ENCODE measurements at regions not wholly inside any gene's neighbourhood (a gene's known extent, or its start where the extent isn't known, plus 50 kb on each side); places are given as distances from the start of the nearest gene placed in this dataset.

- TF ChIP-seq, protein P1, sequence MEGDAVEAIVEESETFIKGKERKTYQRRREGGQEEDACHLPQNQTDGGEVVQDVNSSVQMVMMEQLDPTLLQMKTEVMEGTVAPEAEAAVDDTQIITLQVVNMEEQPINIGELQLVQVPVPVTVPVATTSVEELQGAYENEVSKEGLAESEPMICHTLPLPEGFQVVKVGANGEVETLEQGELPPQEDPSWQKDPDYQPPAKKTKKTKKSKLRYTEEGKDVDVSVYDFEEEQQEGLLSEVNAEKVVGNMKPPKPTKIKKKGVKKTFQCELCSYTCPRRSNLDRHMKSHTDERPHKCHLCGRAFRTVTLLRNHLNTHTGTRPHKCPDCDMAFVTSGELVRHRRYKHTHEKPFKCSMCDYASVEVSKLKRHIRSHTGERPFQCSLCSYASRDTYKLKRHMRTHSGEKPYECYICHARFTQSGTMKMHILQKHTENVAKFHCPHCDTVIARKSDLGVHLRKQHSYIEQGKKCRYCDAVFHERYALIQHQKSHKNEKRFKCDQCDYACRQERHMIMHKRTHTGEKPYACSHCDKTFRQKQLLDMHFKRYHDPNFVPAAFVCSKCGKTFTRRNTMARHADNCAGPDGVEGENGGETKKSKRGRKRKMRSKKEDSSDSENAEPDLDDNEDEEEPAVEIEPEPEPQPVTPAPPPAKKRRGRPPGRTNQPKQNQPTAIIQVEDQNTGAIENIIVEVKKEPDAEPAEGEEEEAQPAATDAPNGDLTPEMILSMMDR (IDR thresholded peaks at IDR 0.05), result no peak
- no peaks in the 10 kb centered on the region for H3K27me3 ChIP-seq (ENCODE audit: control insufficient read depth, insufficient read depth, low read length)
- ATAC-seq (no peak), DNase-seq (no peak)
- H3K4me1 Mint-ChIP-seq, result no peaks in the 10 kb centered on the region
- no peak overlapping the region for H3K27ac Mint-ChIP-seq
- no peaks in the 10 kb centered on the region for H3K9me3 Mint-ChIP-seq
- 94% methylated on average over 10 of the region's 10 CpGs for WGBS (ENCODE audit: insufficient coverage)
- no peaks in the 10 kb centered on the region for H3K36me3 Mint-ChIP-seq
- no peaks in the 10 kb centered on the region for H3K9me3 ChIP-seq (ENCODE audit: control insufficient read depth, insufficient read depth, low read length)
- no peak overlapping the region for H3K4me3 Mint-ChIP-seq
- H3K27me3 Mint-ChIP-seq (ENCODE audit: low read depth in 2 of 2), result peaks cover 6% of the 10 kb centered on the region in 2 donors
- H3K4me3 ChIP-seq (ENCODE audit: low read length), result no peak overlapping the region
- intact Hi-C loops (cut with micrococcal nuclease), result no loop called here
- no peak overlapping the region for H3K27ac ChIP-seq (ENCODE audit: low read length)
- no peaks in the 10 kb centered on the region for H3K36me3 ChIP-seq (ENCODE audit: control insufficient read depth, insufficient read depth, low read length)
- H3K4me1 ChIP-seq (ENCODE audit: control insufficient read depth, insufficient read depth, low read length), result no peaks in the 10 kb centered on the region
Measured at GRCh38 chr10:44180321-44181168, 204.4 kb downstream of the CXCL12 start.

GRCh38 chr10:44178856-44179255 is 206.0 kb downstream of the CXCL12 start:
- ATAC-seq (no peak), DNase-seq (no peak)
- TF ChIP-seq, protein P1 (IDR thresholded peaks at IDR 0.05), result no peak
- H3K27me3 Mint-ChIP-seq (ENCODE audit: low read depth in 2 of 2), result peaks cover 0 to 6% of the 10 kb centered on the region in 2 donors
- Histone ChIP-seq H3K4me1 (ENCODE audit: control insufficient read depth, insufficient read depth, low read length) (no peaks in the 10 kb centered on the region), H3K27ac (ENCODE audit: low read length) (no peak overlapping the region), H3K4me3 (ENCODE audit: low read length) (no peak overlapping the region), H3K36me3 (ENCODE audit: control insufficient read depth, insufficient read depth, low read length) (no peaks in the 10 kb centered on the region), H3K27me3 (ENCODE audit: control insufficient read depth, insufficient read depth, low read length) (no peaks in the 10 kb centered on the region), H3K9me3 (ENCODE audit: control insufficient read depth, insufficient read depth, low read length) (no peaks in the 10 kb centered on the region)
- no peaks in the 10 kb centered on the region for H3K9me3 Mint-ChIP-seq
- H3K36me3 Mint-ChIP-seq, result no peaks in the 10 kb centered on the region
- H3K27ac Mint-ChIP-seq, result no peak overlapping the region
- H3K4me3 Mint-ChIP-seq, result no peak overlapping the region
- no CpG with 5 or more reads among the region's 3 CpGs for WGBS (ENCODE audit: insufficient coverage)
- intact Hi-C loops (cut with micrococcal nuclease), result no loop called here
- H3K4me1 Mint-ChIP-seq, result no peaks in the 10 kb centered on the region

DNA sequence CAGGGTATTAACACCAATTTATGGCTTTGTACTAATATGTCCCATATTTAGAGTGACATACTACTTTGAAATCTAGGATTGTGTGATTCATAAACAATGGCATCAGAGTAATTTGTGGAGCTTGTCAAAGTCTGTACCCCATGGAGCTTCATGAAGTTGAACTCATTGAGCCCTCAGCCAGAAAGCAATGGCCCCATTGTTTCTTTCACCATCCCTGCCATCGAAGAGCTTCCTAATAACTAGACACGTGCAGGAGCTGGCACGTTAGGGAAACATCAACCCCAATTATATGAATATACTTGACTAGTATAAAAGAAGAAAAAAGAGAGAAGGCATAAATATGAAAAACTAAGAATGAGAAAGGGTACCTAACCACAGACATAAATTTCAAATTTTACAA is 206.6 kb downstream of the CXCL12 start:
- DNase-seq (no peak), ATAC-seq (no peak)
- no CpG with 5 or more reads among the region's 3 CpGs for WGBS (ENCODE audit: insufficient coverage)
- H3K4me3 Mint-ChIP-seq, result no peak overlapping the region
- no peak overlapping the region for H3K27ac ChIP-seq (ENCODE audit: low read length)
- intact Hi-C loops (cut with micrococcal nuclease), result no loop called here
- no peaks in the 10 kb centered on the region for H3K9me3 Mint-ChIP-seq
- no peaks in the 10 kb centered on the region for H3K4me1 Mint-ChIP-seq
- H3K9me3 ChIP-seq (ENCODE audit: control insufficient read depth, insufficient read depth, low read length), result no peaks in the 10 kb centered on the region
- H3K4me3 ChIP-seq (ENCODE audit: low read length), result no peak overlapping the region
- no peaks in the 10 kb centered on the region for H3K36me3 ChIP-seq (ENCODE audit: control insufficient read depth, insufficient read depth, low read length)
- no peak overlapping the region for H3K27ac Mint-ChIP-seq
- no peaks in the 10 kb centered on the region for H3K4me1 ChIP-seq (ENCODE audit: control insufficient read depth, insufficient read depth, low read length)
- peaks cover 0 to 12% of the 10 kb centered on the region in 2 donors for H3K27me3 Mint-ChIP-seq (ENCODE audit: low read depth in 2 of 2)
- no peaks in the 10 kb centered on the region for H3K36me3 Mint-ChIP-seq
- no peaks in the 10 kb centered on the region for H3K27me3 ChIP-seq (ENCODE audit: control insufficient read depth, insufficient read depth, low read length)
- TF ChIP-seq, protein P1 (IDR thresholded peaks at IDR 0.05), result no peak

- DNase-seq (no peak), ATAC-seq (no peak)
- TF ChIP-seq, protein P1 (IDR thresholded peaks at IDR 0.05), result no peak
- 88% methylated on average over 7 of the region's 7 CpGs for WGBS (ENCODE audit: insufficient coverage)
- Histone ChIP-seq H3K36me3 (ENCODE audit: control insufficient read depth, insufficient read depth, low read length) (no peaks in the 10 kb centered on the region), H3K27me3 (ENCODE audit: control insufficient read depth, insufficient read depth, low read length) (no peaks in the 10 kb centered on the region), H3K4me1 (ENCODE audit: control insufficient read depth, insufficient read depth, low read length) (no peaks in the 10 kb centered on the region), H3K27ac (ENCODE audit: low read length) (no peak overlapping the region), H3K4me3 (ENCODE audit: low read length) (no peak overlapping the region), H3K9me3 (ENCODE audit: control insufficient read depth, insufficient read depth, low read length) (no peaks in the 10 kb centered on the region)
- peaks cover 0 to 12% of the 10 kb centered on the region in 2 donors for H3K27me3 Mint-ChIP-seq (ENCODE audit: low read depth in 2 of 2)
- H3K27ac Mint-ChIP-seq, result no peak overlapping the region
- intact Hi-C loops (cut with micrococcal nuclease), result no loop called here
- no peaks in the 10 kb centered on the region for H3K36me3 Mint-ChIP-seq
- no peaks in the 10 kb centered on the region for H3K9me3 Mint-ChIP-seq
- H3K4me3 Mint-ChIP-seq, result no peak overlapping the region
- no peaks in the 10 kb centered on the region for H3K4me1 Mint-ChIP-seq
Measured at GRCh38 chr10:44177610-44178009, 207.3 kb downstream of the CXCL12 start.
